Upper lobe of right lung (tissue), 1 donor: ENCODE measurements at regions not wholly inside any gene's neighbourhood (a gene's known extent, or its start where the extent isn't known, plus 50 kb on each side); places are given as distances from the start of the nearest gene placed in this dataset.
"Not testable (repeated sequence)": the region's sequence is repeated elsewhere in the genome, so short reads cannot be mapped to it uniquely, and the experiment has no call there.

ENCODE experiments used
- ATAC-seq: fragments of 200-7000 bp; cut with Tn5 transposase; one replicate; pipeline ENCODE4 v1.9.1; 2020; ENCODE audit warnings: mild to moderate bottlenecking, moderate library complexity
- DNase-seq: peaks from one replicate; pipeline ENCODE4 v3.0.0-alpha.2; 2020
- H3K27ac ChIP-seq: fragments of 200-600 bp; one replicate; pipeline ENCODE4 v1.8.0; 2022
- H3K27me3 ChIP-seq: fragments of 200-600 bp; one replicate; pipeline ENCODE4 v1.8.0; 2022; ENCODE audit warnings: mild to moderate bottlenecking
- H3K36me3 ChIP-seq: fragments of 200-600 bp; one replicate; pipeline ENCODE4 v1.8.0; 2022
- H3K4me1 ChIP-seq: fragments of 200-600 bp; one replicate; pipeline ENCODE4 v1.8.0; 2022
- H3K4me3 ChIP-seq: fragments of 200-600 bp; one replicate; pipeline ENCODE4 v1.8.0; 2022; ENCODE audit warnings: mild to moderate bottlenecking
- H3K9me3 ChIP-seq: fragments of 200-600 bp; one replicate; pipeline ENCODE4 v1.8.0; 2022
- CTCF ChIP-seq: fragments of 200-600 bp; IDR thresholded peaks from one replicate; pipeline ENCODE4 v1.8.0; 2022; ENCODE audit warnings: antibody characterized with exemption
- intact Hi-C: fragments of 100-400 bp; cut with DNase I; formaldehyde crosslinking; loops from one replicate; pipeline ENCODE4 v1.11.0; 2022
- donor health status: DM: no; HTN: yes; CAD: no; lungs with severe emphysema.

GRCh38 chr9:39542157-39542556, 186.7 kb downstream of the SPATA31A1 start:
- DNase-seq, H3K9me3 ChIP-seq, H3K27me3 ChIP-seq, ATAC-seq, H3K4me3 ChIP-seq, H3K4me1 ChIP-seq, H3K27ac ChIP-seq, intact Hi-C loops, H3K36me3 ChIP-seq: not testable (repeated sequence)

GRCh38 chr9:39545079-39545478, 189.6 kb downstream of the SPATA31A1 start:
- intact Hi-C loops = not testable (repeated sequence)
- ATAC-seq = peak; percentile 47

GRCh38 chr9:39550573-39550972, 195.1 kb downstream of the SPATA31A1 start:
- intact Hi-C loops, H3K27me3 ChIP-seq, H3K4me3 ChIP-seq, H3K36me3 ChIP-seq, H3K9me3 ChIP-seq, DNase-seq, ATAC-seq, H3K4me1 ChIP-seq, H3K27ac ChIP-seq: not testable (repeated sequence)

More at GRCh38 chr9:39545079-39545478, 189.6 kb downstream of the SPATA31A1 start:
- H3K27ac ChIP-seq, DNase-seq, H3K27me3 ChIP-seq, H3K36me3 ChIP-seq, H3K9me3 ChIP-seq, H3K4me1 ChIP-seq, H3K4me3 ChIP-seq: not testable (repeated sequence)

GRCh38 chr9:39551544-39551943, 196.1 kb downstream of the SPATA31A1 start:
- H3K4me1 ChIP-seq, H3K4me3 ChIP-seq, DNase-seq, H3K36me3 ChIP-seq, H3K9me3 ChIP-seq, H3K27me3 ChIP-seq, intact Hi-C loops, H3K27ac ChIP-seq: not testable (repeated sequence)
- peak; percentile 41 for ATAC-seq

- H3K4me1 ChIP-seq, H3K36me3 ChIP-seq, H3K9me3 ChIP-seq, ATAC-seq, DNase-seq, H3K4me3 ChIP-seq, H3K27ac ChIP-seq, intact Hi-C loops, H3K27me3 ChIP-seq: not testable (repeated sequence)
These were observed 196.9 kb downstream of the SPATA31A1 start for GRCh38 chr9:39552242-39552881.

- H3K4me1 ChIP-seq, ATAC-seq, H3K36me3 ChIP-seq, H3K9me3 ChIP-seq, intact Hi-C loops, H3K27me3 ChIP-seq, H3K4me3 ChIP-seq, H3K27ac ChIP-seq, DNase-seq: not testable (repeated sequence)
These were observed 198.9 kb downstream of the SPATA31A1 start for GRCh38 chr9:39554352-39554751.

GRCh38 chr9:39559384-39559783, 203.9 kb downstream of the SPATA31A1 start:
- H3K4me1 ChIP-seq, H3K36me3 ChIP-seq, H3K9me3 ChIP-seq, H3K4me3 ChIP-seq, H3K27me3 ChIP-seq, H3K27ac ChIP-seq, intact Hi-C loops: not testable (repeated sequence)
- peak; percentile 70 for ATAC-seq
- peak; percentile 14 for TF ChIP-seq CTCF
- peak; percentile 72 for DNase-seq

GRCh38 chr9:39566782-39567181, 211.3 kb downstream of the SPATA31A1 start:
- H3K4me3 ChIP-seq, H3K27me3 ChIP-seq, DNase-seq, H3K27ac ChIP-seq, ATAC-seq, H3K4me1 ChIP-seq, intact Hi-C loops, H3K9me3 ChIP-seq, H3K36me3 ChIP-seq: not testable (repeated sequence)

GRCh38 chr9:39567396-39567795, 211.9 kb downstream of the SPATA31A1 start:
- H3K36me3 ChIP-seq, H3K4me3 ChIP-seq, H3K27me3 ChIP-seq, intact Hi-C loops, H3K4me1 ChIP-seq, H3K9me3 ChIP-seq, ATAC-seq, H3K27ac ChIP-seq, DNase-seq: not testable (repeated sequence)

GRCh38 chr9:39568900-39569299, 213.4 kb downstream of the SPATA31A1 start:
- H3K27ac ChIP-seq, H3K36me3 ChIP-seq, H3K4me1 ChIP-seq, H3K9me3 ChIP-seq, H3K27me3 ChIP-seq, DNase-seq, H3K4me3 ChIP-seq, intact Hi-C loops: not testable (repeated sequence)
- peak; percentile 22 for ATAC-seq

- H3K4me1 ChIP-seq, H3K27ac ChIP-seq, H3K27me3 ChIP-seq, intact Hi-C loops, DNase-seq, H3K4me3 ChIP-seq, H3K36me3 ChIP-seq, H3K9me3 ChIP-seq: not testable (repeated sequence)
- peak; percentile 34 for ATAC-seq
These were observed 217.9 kb downstream of the SPATA31A1 start for GRCh38 chr9:39573024-39574022.

- H3K36me3 ChIP-seq, intact Hi-C loops, H3K27me3 ChIP-seq, H3K27ac ChIP-seq, DNase-seq, H3K4me1 ChIP-seq, H3K9me3 ChIP-seq, H3K4me3 ChIP-seq, ATAC-seq: not testable (repeated sequence)
These were observed 223.5 kb downstream of the SPATA31A1 start for GRCh38 chr9:39579000-39579399.

- ATAC-seq, H3K27me3 ChIP-seq, H3K4me3 ChIP-seq, H3K9me3 ChIP-seq, DNase-seq, H3K27ac ChIP-seq, intact Hi-C loops, H3K36me3 ChIP-seq, H3K4me1 ChIP-seq: not testable (repeated sequence)
These were observed 225.8 kb downstream of the SPATA31A1 start for GRCh38 chr9:39581296-39581695.
